Bronchial epithelial cell (primary cell): ENCODE measurements at regions not wholly inside any gene's neighbourhood (a gene's known extent, or its start where the extent isn't known, plus 50 kb on each side); places are given as distances from the start of the nearest gene placed in this dataset.
A peak's percentile ranks its signal among the peaks of the same experiment; 100 is the strongest.

Experiments
- DNase-seq: peaks from one replicate; pipeline ENCODE4 v3.0.0-alpha.2; 2010; ENCODE audit warnings: low read depth
- FAIRE-seq: peaks from 2 replicates; lab custom pipeline; 2011; peaks lifted over from hg19 to GRCh38; lab: Jason Lieb, UNC
- H3K27me3 ChIP-seq: 2 replicates; pipeline ENCODE4 v1.5.1; 2011; ENCODE audit warnings: low read length; ENCODE audit not compliant: control insufficient read depth, insufficient read depth
- H3K36me3 ChIP-seq: 2 replicates; pipeline ENCODE4 v1.5.1; 2011; ENCODE audit warnings: low read length; ENCODE audit not compliant: control insufficient read depth, insufficient read depth
- H3K4me3 ChIP-seq: 2 replicates; pipeline ENCODE4 v1.5.1; 2011; ENCODE audit warnings: mild to moderate bottlenecking, low read depth, low read length, control low read depth
- TF ChIP-seq, protein P1 (sequence below): IDR thresholded peaks from 2 replicates; pipeline ENCODE4 v1.5.1; 2011; ENCODE audit warnings: mild to moderate bottlenecking, moderate library complexity, low read length, control low read depth, inconsistent platforms; ENCODE audit not compliant: insufficient read depth, severe bottlenecking

DNA sequence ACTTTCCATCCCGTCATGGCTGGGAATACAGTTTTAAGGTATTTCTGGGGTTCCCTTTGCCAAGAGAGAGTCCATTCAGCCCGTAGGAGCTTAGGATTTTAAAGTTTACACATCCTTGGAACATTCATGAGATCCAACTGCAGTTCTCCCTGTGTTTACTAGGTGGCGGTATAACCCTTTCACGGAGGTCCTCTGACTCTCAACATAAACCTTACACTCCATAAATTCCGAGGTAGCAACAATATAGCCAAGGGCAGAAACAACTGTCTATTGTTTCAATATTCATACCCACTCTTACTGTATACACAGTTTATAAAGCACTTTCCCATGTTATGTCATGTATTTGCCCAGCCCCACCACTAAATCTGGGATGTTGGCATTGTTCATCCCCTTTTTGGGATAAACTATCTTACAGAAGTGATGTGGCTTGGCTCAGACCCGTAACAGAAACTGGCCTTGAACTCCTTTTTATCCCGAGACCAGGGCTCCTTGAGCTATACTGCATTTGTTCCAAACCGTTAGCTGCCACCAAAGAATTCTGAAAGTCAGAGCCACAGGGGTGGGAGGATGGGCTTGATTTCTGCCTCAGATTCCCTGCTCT, 69.2 kb upstream of the COL6A5 start:
- Histone ChIP-seq H3K4me3 (no peak overlapping the region), H3K27me3 (no peaks in the 10 kb centered on the region), H3K36me3 (no peaks in the 10 kb centered on the region)
- TF ChIP-seq, protein P1, sequence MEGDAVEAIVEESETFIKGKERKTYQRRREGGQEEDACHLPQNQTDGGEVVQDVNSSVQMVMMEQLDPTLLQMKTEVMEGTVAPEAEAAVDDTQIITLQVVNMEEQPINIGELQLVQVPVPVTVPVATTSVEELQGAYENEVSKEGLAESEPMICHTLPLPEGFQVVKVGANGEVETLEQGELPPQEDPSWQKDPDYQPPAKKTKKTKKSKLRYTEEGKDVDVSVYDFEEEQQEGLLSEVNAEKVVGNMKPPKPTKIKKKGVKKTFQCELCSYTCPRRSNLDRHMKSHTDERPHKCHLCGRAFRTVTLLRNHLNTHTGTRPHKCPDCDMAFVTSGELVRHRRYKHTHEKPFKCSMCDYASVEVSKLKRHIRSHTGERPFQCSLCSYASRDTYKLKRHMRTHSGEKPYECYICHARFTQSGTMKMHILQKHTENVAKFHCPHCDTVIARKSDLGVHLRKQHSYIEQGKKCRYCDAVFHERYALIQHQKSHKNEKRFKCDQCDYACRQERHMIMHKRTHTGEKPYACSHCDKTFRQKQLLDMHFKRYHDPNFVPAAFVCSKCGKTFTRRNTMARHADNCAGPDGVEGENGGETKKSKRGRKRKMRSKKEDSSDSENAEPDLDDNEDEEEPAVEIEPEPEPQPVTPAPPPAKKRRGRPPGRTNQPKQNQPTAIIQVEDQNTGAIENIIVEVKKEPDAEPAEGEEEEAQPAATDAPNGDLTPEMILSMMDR, result peak; percentile 88
- peak; percentile 63 for DNase-seq
- FAIRE-seq, result no peak

DNA sequence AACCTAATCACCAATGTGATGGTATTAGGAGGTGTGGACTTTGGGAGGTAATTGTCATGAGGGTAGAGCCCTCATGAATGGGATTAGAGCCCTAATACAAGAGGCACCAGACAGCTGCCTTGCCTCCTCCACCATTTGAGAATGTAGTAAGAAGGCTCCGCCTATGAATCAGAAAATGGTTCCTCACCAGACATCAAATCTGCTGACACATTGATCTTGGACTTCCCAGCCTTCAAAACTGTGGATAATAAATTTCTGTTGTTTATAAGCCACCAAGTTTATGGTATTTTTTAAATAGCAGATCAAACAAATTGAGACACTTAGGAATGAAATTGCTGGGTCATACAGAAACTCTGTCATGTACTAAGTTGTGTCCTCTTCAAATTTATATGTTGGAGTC, 56.8 kb upstream of the COL6A5 start:
- FAIRE-seq (no peak), DNase-seq (no peak)
- H3K4me3 ChIP-seq, result no peak overlapping the region
- H3K27me3 ChIP-seq, result no peaks in the 10 kb centered on the region
- no peaks in the 10 kb centered on the region for H3K36me3 ChIP-seq
- TF ChIP-seq, protein P1, result no peak

DNA sequence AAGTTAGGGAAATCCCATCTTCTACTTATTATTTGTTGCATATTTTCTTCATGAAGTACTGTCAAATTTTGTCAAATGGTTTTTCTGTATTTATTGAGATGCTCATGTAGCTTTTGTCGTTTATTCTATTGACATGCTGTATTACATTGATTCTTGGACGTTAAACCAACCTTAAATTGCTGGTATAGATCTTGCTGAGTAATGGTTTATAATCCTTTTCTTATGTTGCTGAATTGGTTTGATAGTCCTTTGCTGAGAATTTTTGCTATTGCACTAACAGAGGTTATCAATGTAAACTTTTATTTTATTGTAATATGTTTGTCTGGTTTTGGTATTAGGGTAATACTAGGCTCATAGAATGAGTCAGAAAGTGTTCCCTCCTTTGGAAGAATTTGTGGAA, 54.3 kb upstream of the COL6A5 start:
- Histone ChIP-seq H3K36me3 (no peaks in the 10 kb centered on the region), H3K4me3 (no peak overlapping the region), H3K27me3 (no peaks in the 10 kb centered on the region)
- TF ChIP-seq, protein P1, result no peak
- FAIRE-seq, result no peak
- DNase-seq, result no peak

DNA sequence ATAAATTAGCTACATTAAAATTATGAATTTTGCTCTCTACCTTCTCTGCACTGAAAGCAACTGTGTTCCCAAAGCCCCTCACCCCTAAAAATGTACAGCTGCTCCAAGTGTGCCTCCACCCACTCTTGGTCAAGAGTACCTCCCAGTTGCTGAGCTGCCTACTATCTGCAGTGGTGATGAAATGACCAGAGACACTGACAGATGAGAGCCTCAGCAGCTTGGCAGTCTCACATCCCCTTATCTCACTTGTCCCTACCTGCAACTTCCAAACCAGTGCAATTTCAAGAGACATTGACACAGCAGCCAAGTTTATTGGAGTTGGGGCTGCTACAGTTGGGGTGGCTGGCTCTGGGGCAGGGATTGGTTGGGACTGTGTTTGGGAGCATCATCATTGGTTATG, 52.2 kb upstream of the COL6A5 start:
- TF ChIP-seq, protein P1, result no peak
- no peak overlapping the region for H3K4me3 ChIP-seq
- H3K36me3 ChIP-seq, result no peaks in the 10 kb centered on the region
- FAIRE-seq, result no peak
- no peaks in the 10 kb centered on the region for H3K27me3 ChIP-seq
- DNase-seq, result no peak
